ENCODE measurements at regions not wholly inside any gene's neighbourhood (a gene's known extent, or its start where the extent isn't known, plus 50 kb on each side); places are given as distances from the start of the nearest gene placed in this dataset.

DNA sequence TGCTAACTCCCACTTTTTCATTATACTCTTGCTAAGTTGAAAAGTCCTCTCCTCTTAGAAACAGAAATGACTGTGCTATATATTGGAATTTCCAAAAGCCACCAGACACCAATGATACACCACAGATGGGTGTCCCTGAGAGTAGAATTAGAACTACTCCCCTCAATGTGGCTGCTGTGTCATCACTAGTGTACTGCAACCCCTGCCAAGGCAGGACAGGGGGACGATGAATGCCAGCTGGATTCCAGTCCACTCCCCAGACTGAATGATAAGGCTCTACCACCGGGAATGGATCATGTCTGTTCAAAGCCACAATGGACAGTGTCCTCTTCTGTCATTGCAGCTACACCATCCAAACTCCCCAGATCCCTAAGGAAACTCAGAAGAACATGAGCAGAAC is 69.7 kb upstream of the EDNRB start:
- DNase-seq: no peak

DNA sequence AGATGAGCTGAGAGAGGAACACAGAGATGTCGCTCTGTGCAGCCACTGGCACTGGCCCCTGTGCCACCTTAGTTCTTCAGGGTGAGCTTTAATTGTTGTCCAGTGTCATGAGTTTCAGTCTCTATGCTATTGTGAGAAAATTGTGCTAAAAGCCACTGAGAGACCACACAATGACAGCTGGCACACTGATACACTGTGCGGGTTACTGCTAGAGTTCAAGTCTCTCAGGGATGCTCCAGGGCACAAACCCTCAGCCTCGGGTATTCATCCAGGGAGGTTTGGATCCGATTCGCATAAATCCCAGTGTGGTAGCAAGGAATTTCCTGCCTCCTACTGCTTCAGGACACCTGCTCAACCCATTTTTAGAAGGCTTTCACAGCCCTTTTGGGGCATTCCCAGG is 68.1 kb upstream of the EDNRB start:
- no peak for DNase-seq

GRCh38 chr13:77985866-77986636 is 67.4 kb upstream of the EDNRB start:
- no peak for DNase-seq

DNA sequence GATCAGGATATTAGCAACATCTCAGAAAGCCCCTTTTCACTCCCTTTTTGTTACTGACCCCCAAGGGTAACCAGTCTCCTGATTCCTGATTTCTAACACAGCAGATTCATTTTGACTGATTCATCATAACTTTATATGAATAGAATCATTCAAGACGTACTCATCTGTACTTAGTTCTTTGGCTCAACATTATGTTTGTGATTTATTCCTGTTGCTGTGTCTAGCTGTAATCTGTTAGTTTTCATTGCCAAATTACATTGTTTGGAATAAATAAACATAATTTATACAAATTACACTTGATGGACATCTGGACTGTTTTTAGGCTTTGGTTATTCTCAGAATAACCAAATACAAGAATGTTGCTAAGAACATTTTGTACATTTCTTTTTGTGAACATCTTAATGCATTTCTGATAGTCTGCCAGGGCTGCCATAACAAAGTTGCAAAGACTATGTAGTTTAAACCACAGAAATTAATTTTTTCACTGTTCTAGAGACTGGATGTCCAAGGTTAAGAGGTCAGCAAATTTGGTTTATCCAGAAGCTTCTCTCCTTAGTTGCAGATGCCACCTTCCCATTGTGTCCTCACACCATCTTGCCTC is 62.8 kb upstream of the EDNRB start:
- no peak for DNase-seq

- no peak for DNase-seq
Observed at GRCh38 chr13:77980592-77980991, 62.0 kb upstream of the EDNRB start.

DNA sequence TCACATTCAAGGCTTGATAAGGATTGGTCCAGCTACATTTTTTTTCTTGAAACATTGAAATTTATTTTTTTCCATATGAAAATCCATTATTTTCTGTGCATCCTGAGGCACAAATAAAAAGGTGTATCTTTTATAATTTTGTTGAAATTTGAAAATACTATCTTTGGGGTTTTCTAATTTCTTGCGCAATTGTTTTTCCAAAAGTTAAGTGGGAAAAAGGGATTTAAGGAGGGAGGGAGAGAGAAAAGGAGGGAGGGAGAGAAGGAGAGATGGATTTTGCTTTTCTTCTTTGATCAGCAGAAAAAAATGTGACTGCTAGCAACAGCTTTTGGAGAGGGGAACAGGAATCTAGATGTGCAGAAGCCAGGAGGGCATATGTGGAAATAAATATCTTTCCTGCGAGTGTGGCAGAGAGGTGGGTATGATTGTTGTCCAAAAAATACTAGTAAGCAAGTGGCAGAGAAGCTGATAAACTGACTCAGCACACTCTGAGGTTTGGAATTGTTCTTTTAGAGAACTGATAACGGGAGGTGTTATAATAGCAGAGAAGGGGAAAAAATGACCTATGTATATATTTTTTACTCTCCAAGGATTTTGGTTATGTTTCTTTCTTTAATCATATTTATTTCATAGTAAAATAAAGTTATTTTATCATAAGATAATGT is 61.2 kb upstream of the EDNRB start:
- DNase-seq: no peak

- DNase-seq: no peak
Observed at GRCh38 chr13:77975358-77976042, 56.9 kb upstream of the EDNRB start.

GRCh38 chr13:77969299-77969698 is 50.7 kb upstream of the EDNRB start:
- no peak for DNase-seq

Measured in NCI-H2107 (cell line).